Right lobe of liver (tissue), 6 donors: ENCODE measurements at regions not wholly inside any gene's neighbourhood (a gene's known extent, or its start where the extent isn't known, plus 50 kb on each side); places are given as distances from the start of the nearest gene placed in this dataset.

ENCODE experiments used
- ATAC-seq, 4 donors: fragments of 200-7000 bp; cut with Tn5 transposase; one replicate each; pipeline ENCODE4 v1.9.1; 2020; ENCODE audit warnings: mild to moderate bottlenecking in 4 of 4, moderate library complexity in 4 of 4
- DNase-seq, 3 donors: peaks; one replicate each; pipeline ENCODE4 v3.0.0-alpha.2; 2020
- H3K27ac ChIP-seq, 3 donors: fragments of 200-600 bp; one replicate each; pipeline ENCODE4 v1.8.0; 2022
- H3K27me3 ChIP-seq, 2 donors: fragments of 200-600 bp; one replicate each; pipeline ENCODE4 v1.8.0; 2022
- H3K36me3 ChIP-seq, 4 donors: fragments of 200-600 bp; sonication (generic) in 1 of 4; one replicate each; pipeline versions ENCODE4 v1.5.1 to v1.8.0; 2017 to 2022; ENCODE audit warnings: control low read depth in 1 of 4
- H3K4me1 ChIP-seq, 4 donors: fragments of 200-600 bp; sonication (generic) in 1 of 4; one replicate each; pipeline versions ENCODE4 v1.5.1 to v1.8.0; 2017 to 2022; ENCODE audit warnings: control low read depth in 1 of 4
- H3K4me3 ChIP-seq, 3 donors: fragments of 200-600 bp; one replicate each; pipeline ENCODE4 v1.8.0; 2022
- H3K9me3 ChIP-seq, 4 donors: fragments of 200-600 bp; sonication (generic) in 1 of 4; one replicate each; pipeline versions ENCODE4 v1.5.1 to v1.8.0; 2017 to 2022; ENCODE audit warnings: control low read depth in 1 of 4
- CTCF ChIP-seq, 4 donors: fragments of 200-600 bp in 3 of 4; fragments of 450-650 bp in 1 of 4; IDR thresholded peaks; one replicate each; pipeline versions ENCODE4 v1.5.1 to v1.8.0; 2016 to 2022; ENCODE audit warnings: antibody characterized with exemption in 4 of 4, mild to moderate bottlenecking in 2 of 4
- POLR2A ChIP-seq: fragments of 450-650 bp; IDR thresholded peaks from one replicate; pipeline ENCODE4 v1.6.1; 2017; ENCODE audit warnings: antibody characterized with exemption, mild to moderate bottlenecking
- WGBS: methylation state at CpG from one replicate; pipeline ENCODE4 v1.1.6; 2018; ENCODE audit warnings: low coverage, low lambda C conversion rate; ENCODE audit not compliant: insufficient coverage; ENCODE audit errors: missing lambda C conversion rate; 5-methylcytosine and 5-hydroxymethylcytosine counted together
- intact Hi-C, 2 donors: fragments of 100-400 bp; cut with DNase I; formaldehyde crosslinking; loops; one replicate each; pipeline versions ENCODE4 v1.11.2 to v1.14.1; 2022
- donor health status: DM: no; HTN: yes; CAD: no.
- donor health status: DM: no; HTN: no; CAD: no.
- donor health status: DM: no; HTN: no; CAD: no.
- donor health status: DM: no; HTN: yes; CAD: no.
- donor health status: DM: no; HTN: yes; CAD: no.

GRCh38 chr16:66159987-66160386, 206.5 kb upstream of the CDH5 start:
- WGBS, result 68% methylated on average over 5 of the region's 5 CpGs
- H3K36me3 ChIP-seq, result no peaks in the 10 kb centered on the region
- no peaks in the 10 kb centered on the region for H3K4me1 ChIP-seq
- no peaks in the 10 kb centered on the region for H3K9me3 ChIP-seq
- intact Hi-C loops, result no loop called here
- ATAC-seq (no peak), DNase-seq (no peak)
- H3K27me3 ChIP-seq, result no peaks in the 10 kb centered on the region
- H3K27ac ChIP-seq, result no peak overlapping the region
- H3K4me3 ChIP-seq, result no peak overlapping the region
- TF ChIP-seq POLR2A, result no peak
- no peak for TF ChIP-seq CTCF (IDR thresholded peaks at IDR 0.05)

GRCh38 chr16:66156538-66156937, 210.0 kb upstream of the CDH5 start:
- Histone ChIP-seq H3K4me1 (no peaks in the 10 kb centered on the region), H3K27ac (no peak overlapping the region), H3K4me3 (no peak overlapping the region), H3K36me3 (no peaks in the 10 kb centered on the region), H3K27me3 (no peaks in the 10 kb centered on the region), H3K9me3 (no peaks in the 10 kb centered on the region)
- TF ChIP-seq POLR2A, result no peak
- TF ChIP-seq CTCF (IDR thresholded peaks at IDR 0.05), result no peak
- WGBS, result 83% methylated on average over 3 of the region's 4 CpGs
- ATAC-seq, result no peak
- intact Hi-C loops, result no loop called here
- no peak for DNase-seq

- Histone ChIP-seq H3K4me3 (no peak overlapping the region), H3K9me3 (no peaks in the 10 kb centered on the region), H3K36me3 (no peaks in the 10 kb centered on the region), H3K27me3 (no peaks in the 10 kb centered on the region), H3K4me1 (no peaks in the 10 kb centered on the region), H3K27ac (no peak overlapping the region)
- intact Hi-C loops, result no loop called here
- DNase-seq (no peak), ATAC-seq (no peak)
- WGBS, result 72% methylated on average over 3 of the region's 4 CpGs
- TF ChIP-seq CTCF (IDR thresholded peaks at IDR 0.05), result no peak
Observed at GRCh38 chr16:66155933-66156332, 210.6 kb upstream of the CDH5 start.

- Histone ChIP-seq H3K27me3 (no peaks in the 10 kb centered on the region), H3K9me3 (no peaks in the 10 kb centered on the region), H3K4me3 (no peak overlapping the region), H3K36me3 (no peaks in the 10 kb centered on the region), H3K4me1 (no peaks in the 10 kb centered on the region), H3K27ac (no peak overlapping the region)
- DNase-seq (no peak), ATAC-seq (no peak)
- TF ChIP-seq POLR2A, result no peak
- TF ChIP-seq CTCF (IDR thresholded peaks at IDR 0.05), result no peak
- 53% methylated on average over 7 of the region's 8 CpGs for WGBS
- intact Hi-C loops, result no loop called here
Observed at GRCh38 chr16:66154801-66155200, 211.7 kb upstream of the CDH5 start.

- Histone ChIP-seq H3K9me3 (no peaks in the 10 kb centered on the region), H3K4me1 (no peaks in the 10 kb centered on the region), H3K27me3 (no peaks in the 10 kb centered on the region), H3K36me3 (no peaks in the 10 kb centered on the region), H3K4me3 (no peak overlapping the region), H3K27ac (no peak overlapping the region)
- 84% methylated on average over 3 of the region's 3 CpGs for WGBS
- intact Hi-C loops, result no loop called here
- ATAC-seq (no peak), DNase-seq (no peak)
- no peak for TF ChIP-seq CTCF (IDR thresholded peaks at IDR 0.05)
- TF ChIP-seq POLR2A, result no peak
Observed at GRCh38 chr16:66152823-66153393, 213.6 kb upstream of the CDH5 start.
